Endodermal cell (in vitro differentiated cells): ENCODE measurements at regions not wholly inside any gene's neighbourhood (a gene's known extent, or its start where the extent isn't known, plus 50 kb on each side); places are given as distances from the start of the nearest gene placed in this dataset.

Experiments
- DNase-seq: peaks from one replicate; pipeline ENCODE4 v3.0.0-alpha.2; 2017
- H3K27ac ChIP-seq: 2 replicates; pipeline ENCODE4 v1.5.1; 2013; ENCODE audit warnings: mild to moderate bottlenecking, low read depth, low read length, moderate library complexity
- H3K27me3 ChIP-seq: 2 replicates; pipeline ENCODE4 v1.6.1; 2013; ENCODE audit warnings: mild to moderate bottlenecking, low read length, moderate library complexity; ENCODE audit not compliant: insufficient read depth, control insufficient read depth, poor library complexity, severe bottlenecking
- H3K36me3 ChIP-seq: 2 replicates; pipeline ENCODE4 v1.7.0; 2013; ENCODE audit warnings: mild to moderate bottlenecking, low read length, moderate library complexity; ENCODE audit not compliant: control insufficient read depth, insufficient read depth
- H3K4me1 ChIP-seq: one replicate; pipeline ENCODE4 v1.7.0; 2013; ENCODE audit warnings: low read length; ENCODE audit not compliant: control insufficient read depth, insufficient read depth
- H3K4me3 ChIP-seq: 2 replicates; pipeline ENCODE4 v1.5.1; 2013; ENCODE audit warnings: mild to moderate bottlenecking, low read length, moderate library complexity
- H3K9ac ChIP-seq: 2 replicates; pipeline ENCODE4 v1.6.1; 2013; ENCODE audit warnings: mild to moderate bottlenecking, low read length, moderate library complexity; ENCODE audit not compliant: poor library complexity, severe bottlenecking; ENCODE audit errors: extremely low read depth
- H3K9me3 ChIP-seq: 2 replicates; pipeline ENCODE4 v1.6.1; 2013; ENCODE audit warnings: mild to moderate bottlenecking, low read length, moderate library complexity; ENCODE audit not compliant: control insufficient read depth
- H3K27ac Mint-ChIP-seq: 2 replicates; pipeline ENCODE4 v1.8.0; 2020; ENCODE audit warnings: mixed read lengths
- H3K27me3 Mint-ChIP-seq: 2 replicates; pipeline ENCODE4 v1.8.0; 2021; ENCODE audit warnings: mild to moderate bottlenecking, mixed read lengths; ENCODE audit not compliant: insufficient read depth
- H3K36me3 Mint-ChIP-seq: 2 replicates; pipeline ENCODE4 v1.8.0; 2020; ENCODE audit warnings: low read depth, mixed read lengths
- H3K4me1 Mint-ChIP-seq: 2 replicates; pipeline ENCODE4 v1.8.0; 2020; ENCODE audit warnings: mixed read lengths
- H3K4me3 Mint-ChIP-seq: 2 replicates; pipeline ENCODE4 v1.8.0; 2020; ENCODE audit warnings: mild to moderate bottlenecking, moderate library complexity, mixed read lengths
- H3K9me3 Mint-ChIP-seq: 2 replicates; pipeline ENCODE4 v1.8.0; 2020; ENCODE audit warnings: mild to moderate bottlenecking, mixed read lengths
- WGBS, 2 experiments: methylation state at CpG; one replicate each; pipeline versions ENCODE4 v1.1.5 to v1.1.7; 2013; ENCODE audit warnings: missing lambda C conversion rate in 2 of 2, mixed read lengths in 1 of 2; ENCODE audit not compliant: insufficient coverage in 1 of 2, insufficient read length in 1 of 2; 5-methylcytosine and 5-hydroxymethylcytosine counted together
- TF ChIP-seq, protein P1 (sequence below): fragments of 200-600 bp; sonication (generic); conservative IDR thresholded peaks from 2 replicates; pipeline ENCODE4 v1.5.0; 2021; ENCODE audit warnings: antibody characterized with exemption, mild to moderate bottlenecking

DNA sequence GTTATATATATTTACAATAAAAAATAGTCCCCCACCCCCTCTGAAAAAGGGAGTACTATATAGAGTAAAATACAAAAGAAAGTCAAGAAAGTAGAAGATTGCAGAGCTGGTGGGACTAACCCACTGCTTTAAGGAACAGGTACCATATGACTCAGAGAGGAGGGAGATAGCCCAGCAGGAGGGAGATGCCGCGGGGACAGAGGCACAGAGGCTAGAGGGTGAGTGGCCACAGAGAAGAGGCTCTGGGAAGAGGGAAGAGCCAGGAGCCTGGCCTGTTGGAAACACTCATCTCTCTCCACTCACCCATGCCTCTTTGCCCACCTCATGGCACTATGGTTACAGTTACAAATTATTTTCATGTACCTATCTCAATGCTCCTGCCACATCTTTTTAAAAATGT is 53.6 kb upstream of the LYVE1 start:
- Mint-ChIP-seq H3K27me3 (no peaks in the 10 kb centered on the region), H3K27ac (no peak overlapping the region), H3K36me3 (no peaks in the 10 kb centered on the region), H3K4me1 (peaks cover 5% of the 10 kb centered on the region), H3K9me3 (no peaks in the 10 kb centered on the region), H3K4me3 (no peak overlapping the region)
- 64% methylated on average over 2 of the region's 2 CpGs; no CpG with 5 or more reads in 1 of the 2 experiments for WGBS, 2 experiments
- Histone ChIP-seq H3K9ac (no peak overlapping the region), H3K9me3 (no peaks in the 10 kb centered on the region), H3K4me1 (no peaks in the 10 kb centered on the region), H3K27ac (no peak overlapping the region), H3K4me3 (no peak overlapping the region), H3K36me3 (no peaks in the 10 kb centered on the region), H3K27me3 (no peaks in the 10 kb centered on the region)
- TF ChIP-seq, protein P1, sequence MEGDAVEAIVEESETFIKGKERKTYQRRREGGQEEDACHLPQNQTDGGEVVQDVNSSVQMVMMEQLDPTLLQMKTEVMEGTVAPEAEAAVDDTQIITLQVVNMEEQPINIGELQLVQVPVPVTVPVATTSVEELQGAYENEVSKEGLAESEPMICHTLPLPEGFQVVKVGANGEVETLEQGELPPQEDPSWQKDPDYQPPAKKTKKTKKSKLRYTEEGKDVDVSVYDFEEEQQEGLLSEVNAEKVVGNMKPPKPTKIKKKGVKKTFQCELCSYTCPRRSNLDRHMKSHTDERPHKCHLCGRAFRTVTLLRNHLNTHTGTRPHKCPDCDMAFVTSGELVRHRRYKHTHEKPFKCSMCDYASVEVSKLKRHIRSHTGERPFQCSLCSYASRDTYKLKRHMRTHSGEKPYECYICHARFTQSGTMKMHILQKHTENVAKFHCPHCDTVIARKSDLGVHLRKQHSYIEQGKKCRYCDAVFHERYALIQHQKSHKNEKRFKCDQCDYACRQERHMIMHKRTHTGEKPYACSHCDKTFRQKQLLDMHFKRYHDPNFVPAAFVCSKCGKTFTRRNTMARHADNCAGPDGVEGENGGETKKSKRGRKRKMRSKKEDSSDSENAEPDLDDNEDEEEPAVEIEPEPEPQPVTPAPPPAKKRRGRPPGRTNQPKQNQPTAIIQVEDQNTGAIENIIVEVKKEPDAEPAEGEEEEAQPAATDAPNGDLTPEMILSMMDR: no peak
- DNase-seq: peak; percentile 52

DNA sequence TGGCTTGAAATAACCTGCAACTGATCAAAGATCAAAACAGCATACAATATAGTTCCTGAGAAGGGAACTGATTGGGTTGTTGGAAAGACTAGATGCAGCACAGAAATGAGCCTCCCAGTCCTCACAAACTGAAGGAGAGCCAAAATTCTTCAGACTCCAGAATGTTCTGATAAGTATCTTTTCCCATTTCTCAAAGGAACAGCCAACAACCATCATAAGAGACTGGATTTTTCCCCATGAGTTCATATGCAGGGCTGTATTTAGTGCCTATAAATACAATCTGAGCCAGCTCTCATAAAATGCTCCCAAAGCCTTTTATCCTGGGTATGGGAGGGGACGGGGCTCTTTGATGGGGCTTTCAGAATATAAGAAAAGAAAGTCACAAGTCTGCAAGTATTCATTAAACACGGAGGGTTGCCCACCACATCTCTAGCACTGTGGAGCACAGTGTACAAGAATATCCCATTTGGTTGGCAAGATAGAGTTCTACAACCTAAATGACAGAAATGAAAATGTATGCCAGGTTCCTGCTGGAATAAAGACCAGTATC is 50.7 kb upstream of the LYVE1 start:
- TF ChIP-seq, protein P1: no peak
- Histone ChIP-seq H3K9me3 (no peaks in the 10 kb centered on the region), H3K4me1 (no peaks in the 10 kb centered on the region), H3K27ac (no peak overlapping the region), H3K4me3 (no peak overlapping the region), H3K9ac (no peak overlapping the region), H3K36me3 (no peaks in the 10 kb centered on the region), H3K27me3 (no peaks in the 10 kb centered on the region)
- WGBS, 2 experiments: 96% methylated on average over 2 of the region's 2 CpGs; no CpG with 5 or more reads in 1 of the 2 experiments
- Mint-ChIP-seq H3K4me1 (peaks cover 5% of the 10 kb centered on the region), H3K9me3 (peaks cover 7% of the 10 kb centered on the region), H3K4me3 (no peak overlapping the region), H3K27me3 (no peaks in the 10 kb centered on the region), H3K36me3 (no peaks in the 10 kb centered on the region), H3K27ac (no peak overlapping the region)
- no peak for DNase-seq

DNA sequence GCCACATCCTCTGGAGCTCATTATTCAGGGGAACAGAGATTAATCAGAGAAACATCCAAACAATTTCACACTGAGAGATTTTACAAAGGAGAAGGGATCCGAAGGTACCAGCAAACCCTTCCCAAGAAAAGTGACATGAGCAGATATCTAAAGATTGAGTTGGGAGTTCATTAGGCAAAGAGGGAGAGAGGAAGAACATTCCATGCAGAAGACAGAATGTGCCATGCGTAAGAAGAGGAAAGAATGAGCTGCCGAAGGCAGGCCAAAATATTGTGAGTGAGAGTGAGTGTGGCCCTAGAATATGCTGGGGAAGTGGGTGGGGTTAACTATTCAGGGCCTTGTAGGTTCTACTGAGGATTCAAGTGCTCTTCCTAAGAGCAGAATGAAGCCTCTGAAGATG is 50.0 kb upstream of the LYVE1 start:
- Mint-ChIP-seq H3K27ac (no peak overlapping the region), H3K9me3 (peaks cover 12% of the 10 kb centered on the region), H3K4me3 (no peak overlapping the region), H3K27me3 (no peaks in the 10 kb centered on the region), H3K4me1 (peaks cover 5% of the 10 kb centered on the region), H3K36me3 (peaks cover 3% of the 10 kb centered on the region)
- H3K27me3 ChIP-seq: no peaks in the 10 kb centered on the region
- no peak for DNase-seq
- H3K27ac ChIP-seq: no peak overlapping the region
- 82 to 100% methylated on average over 3 of the region's 3 CpGs for WGBS, 2 experiments
- H3K4me3 ChIP-seq: no peak overlapping the region
- no peaks in the 10 kb centered on the region for H3K9me3 ChIP-seq
- no peaks in the 10 kb centered on the region for H3K36me3 ChIP-seq
- TF ChIP-seq, protein P1: no peak
- H3K9ac ChIP-seq: no peak overlapping the region
- H3K4me1 ChIP-seq: no peaks in the 10 kb centered on the region
